ENCODE measurements at regions not wholly inside any gene's neighbourhood (a gene's known extent, or its start where the extent isn't known, plus 50 kb on each side); places are given as distances from the start of the nearest gene placed in this dataset.

DNA sequence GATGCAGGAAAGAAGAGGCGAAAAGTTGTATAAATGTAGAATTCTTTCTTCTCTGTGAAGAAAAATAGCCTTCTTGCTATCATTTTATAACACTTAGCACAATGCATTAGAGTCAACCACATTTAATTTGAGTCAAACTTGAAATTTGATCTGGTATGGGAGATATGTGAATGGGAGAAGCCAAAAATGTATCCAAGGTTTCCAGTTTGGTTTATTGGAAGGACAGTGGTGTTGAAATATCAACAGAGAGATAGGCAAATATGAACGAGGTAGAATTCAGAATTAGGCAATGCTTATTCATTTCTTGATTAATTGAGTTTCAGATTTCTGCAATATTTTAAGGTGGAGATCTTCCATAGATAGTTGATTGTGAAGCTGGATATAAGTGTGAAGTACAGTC lies 991.9 kb upstream of the CHAC2 start:
- TF ChIP-seq, protein P1, sequence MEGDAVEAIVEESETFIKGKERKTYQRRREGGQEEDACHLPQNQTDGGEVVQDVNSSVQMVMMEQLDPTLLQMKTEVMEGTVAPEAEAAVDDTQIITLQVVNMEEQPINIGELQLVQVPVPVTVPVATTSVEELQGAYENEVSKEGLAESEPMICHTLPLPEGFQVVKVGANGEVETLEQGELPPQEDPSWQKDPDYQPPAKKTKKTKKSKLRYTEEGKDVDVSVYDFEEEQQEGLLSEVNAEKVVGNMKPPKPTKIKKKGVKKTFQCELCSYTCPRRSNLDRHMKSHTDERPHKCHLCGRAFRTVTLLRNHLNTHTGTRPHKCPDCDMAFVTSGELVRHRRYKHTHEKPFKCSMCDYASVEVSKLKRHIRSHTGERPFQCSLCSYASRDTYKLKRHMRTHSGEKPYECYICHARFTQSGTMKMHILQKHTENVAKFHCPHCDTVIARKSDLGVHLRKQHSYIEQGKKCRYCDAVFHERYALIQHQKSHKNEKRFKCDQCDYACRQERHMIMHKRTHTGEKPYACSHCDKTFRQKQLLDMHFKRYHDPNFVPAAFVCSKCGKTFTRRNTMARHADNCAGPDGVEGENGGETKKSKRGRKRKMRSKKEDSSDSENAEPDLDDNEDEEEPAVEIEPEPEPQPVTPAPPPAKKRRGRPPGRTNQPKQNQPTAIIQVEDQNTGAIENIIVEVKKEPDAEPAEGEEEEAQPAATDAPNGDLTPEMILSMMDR (IDR thresholded peaks at IDR 0.05; ENCODE audit: borderline replicate concordance, control extremely low read depth, extremely low read depth, insufficient read depth, missing control alignments), result no peak
- no peak for DNase-seq (ENCODE audit: low spot score)
- in situ Hi-C loops (cut with MboI; ENCODE audit: low sequenced_read_pairs, unreplicated experiment), result no loop called here

DNA sequence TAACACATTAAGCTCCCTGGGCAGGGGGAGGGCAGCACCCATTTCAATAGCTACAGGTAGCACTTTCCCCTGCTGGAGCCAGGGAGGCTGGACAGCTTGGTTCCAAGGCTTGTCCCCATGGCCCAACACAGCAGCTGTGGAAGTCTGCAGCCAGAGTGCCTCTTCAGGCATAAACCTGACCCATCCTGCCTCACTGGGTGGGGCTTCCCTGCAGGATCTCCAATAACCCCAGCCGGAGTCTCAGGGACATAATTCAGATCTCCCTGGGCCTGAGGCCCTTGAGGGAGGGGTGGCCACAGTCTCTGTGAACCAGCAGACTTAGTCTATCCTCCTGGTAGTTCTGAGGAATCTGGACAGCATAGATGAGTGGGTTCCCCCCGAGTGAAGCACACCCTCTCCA lies 1001.9 kb upstream of the CHAC2 start:
- TF ChIP-seq, protein P1 (IDR thresholded peaks at IDR 0.05; ENCODE audit: borderline replicate concordance, control extremely low read depth, extremely low read depth, insufficient read depth, missing control alignments), result no peak
- DNase-seq (ENCODE audit: low spot score), result no peak
- in situ Hi-C loops (cut with MboI; ENCODE audit: low sequenced_read_pairs, unreplicated experiment), result no loop called here

DNA sequence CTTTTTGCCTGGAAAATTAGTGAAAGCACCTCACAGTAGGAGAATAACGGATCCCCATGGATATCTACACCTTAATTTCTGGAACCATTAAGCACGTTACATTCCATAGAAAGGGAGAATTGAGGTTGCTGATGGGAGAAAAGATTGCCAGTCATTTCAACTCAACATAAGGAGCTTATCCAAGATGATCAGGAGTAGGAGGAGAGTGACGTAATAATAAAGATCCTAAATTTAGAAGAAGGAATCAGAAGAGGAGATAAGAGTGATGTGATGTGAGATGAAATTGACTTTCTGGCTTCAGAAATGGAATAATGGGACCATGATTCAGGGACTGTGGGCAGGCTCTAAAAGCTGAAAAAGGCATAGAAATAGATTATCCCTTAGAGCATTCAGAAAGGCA lies 1017.8 kb upstream of the CHAC2 start:
- TF ChIP-seq, protein P1 (IDR thresholded peaks at IDR 0.05; ENCODE audit: borderline replicate concordance, control extremely low read depth, extremely low read depth, insufficient read depth, missing control alignments), result no peak
- in situ Hi-C loops (cut with MboI; ENCODE audit: low sequenced_read_pairs, unreplicated experiment), result no loop called here

DNA sequence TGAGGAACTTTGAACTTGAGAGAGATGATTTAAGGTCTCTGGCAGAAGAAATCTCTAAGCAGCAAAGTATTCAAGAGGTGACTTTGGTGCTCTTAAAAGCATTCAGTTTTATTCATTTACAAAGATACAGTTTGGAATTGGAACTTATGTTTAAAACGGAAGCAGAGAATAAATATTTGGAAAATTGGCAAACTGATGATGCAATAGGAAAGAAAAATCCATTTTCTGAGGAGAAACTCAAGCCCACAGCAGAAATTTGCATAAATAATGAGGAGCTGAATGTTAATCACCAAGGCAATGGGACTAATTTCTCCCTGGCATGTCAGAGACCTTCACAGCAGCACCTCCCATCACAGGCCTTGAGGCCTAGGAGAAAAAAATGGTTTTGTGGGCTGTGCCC lies 1022.5 kb upstream of the CHAC2 start:
- no peak for DNase-seq (ENCODE audit: low spot score)
- in situ Hi-C loops (cut with MboI; ENCODE audit: low sequenced_read_pairs, unreplicated experiment), result no loop called here
- TF ChIP-seq, protein P1 (IDR thresholded peaks at IDR 0.05; ENCODE audit: borderline replicate concordance, control extremely low read depth, extremely low read depth, insufficient read depth, missing control alignments), result no peak

More for the DNA sequence above, 1017.8 kb upstream of the CHAC2 start:
- DNase-seq (ENCODE audit: low spot score), result no peak

GRCh38 chr2:52732849-52733395 lies 1034.7 kb upstream of the CHAC2 start:
- DNase-seq (ENCODE audit: low spot score), result no peak
- in situ Hi-C loops (cut with MboI; ENCODE audit: low sequenced_read_pairs, unreplicated experiment), result no loop called here
- TF ChIP-seq, protein P1 (IDR thresholded peaks at IDR 0.05; ENCODE audit: borderline replicate concordance, control extremely low read depth, extremely low read depth, insufficient read depth, missing control alignments), result no peak

- TF ChIP-seq, protein P1 (IDR thresholded peaks at IDR 0.05; ENCODE audit: borderline replicate concordance, control extremely low read depth, extremely low read depth, insufficient read depth, missing control alignments), result no peak
- no peak for DNase-seq (ENCODE audit: low spot score)
Observed at GRCh38 chr2:52724585-52724984, 1043.0 kb upstream of the CHAC2 start.

More at GRCh38 chr2:52724585-52724984, 1043.0 kb upstream of the CHAC2 start:
- in situ Hi-C loops (cut with MboI; ENCODE audit: low sequenced_read_pairs, unreplicated experiment), result no loop called here
